GM19397 (cell line): ENCODE measurements at regions not wholly inside any gene's neighbourhood (a gene's known extent, or its start where the extent isn't known, plus 50 kb on each side); places are given as distances from the start of the nearest gene placed in this dataset.

Source experiments
- ATAC-seq: cut with Tn5 transposase; IDR thresholded peaks from one replicate; pipeline ENCODE4 v1.9.1; 2021; ENCODE audit warnings: mild to moderate bottlenecking, moderate library complexity; ENCODE audit not compliant: unreplicated experiment

DNA sequence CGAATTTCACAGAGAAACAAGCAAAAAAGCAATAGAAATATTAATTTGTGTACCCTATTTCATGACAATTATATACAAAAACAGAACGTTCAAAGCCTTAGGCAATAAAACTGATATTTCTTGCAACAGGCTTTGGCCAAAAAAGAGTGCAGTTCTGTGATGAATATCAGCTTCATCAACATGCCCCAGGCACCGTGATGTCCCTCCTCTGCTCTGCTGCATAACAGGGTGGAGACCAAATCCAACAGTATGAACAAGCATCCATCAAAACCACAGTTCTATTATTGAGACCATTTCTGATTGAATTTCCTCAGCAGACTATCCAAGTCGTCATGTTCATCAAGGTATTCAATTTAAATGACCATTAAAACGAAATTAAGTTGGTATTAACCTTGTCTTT lies 722.6 kb upstream of the NRSN1 start:
- ATAC-seq, result no peak

DNA sequence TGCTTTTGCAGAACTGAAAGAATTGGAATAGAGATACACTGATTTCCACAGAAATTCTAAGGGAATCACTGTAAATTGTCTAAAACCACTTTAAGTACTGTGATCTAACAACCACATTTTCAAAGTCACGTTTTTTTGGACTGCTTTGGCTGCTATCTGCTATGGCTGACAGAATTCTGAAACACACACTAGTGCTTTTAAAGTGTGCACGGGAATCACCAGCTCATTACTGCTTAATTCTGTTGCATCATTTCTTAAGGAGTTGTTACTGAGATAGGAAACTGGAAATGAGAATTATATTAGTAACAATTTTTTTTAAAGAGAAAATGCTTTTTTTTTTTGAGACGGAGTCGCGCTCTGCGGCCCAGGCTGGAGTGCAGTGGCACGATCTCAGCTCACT lies 716.5 kb upstream of the NRSN1 start:
- no peak for ATAC-seq

DNA sequence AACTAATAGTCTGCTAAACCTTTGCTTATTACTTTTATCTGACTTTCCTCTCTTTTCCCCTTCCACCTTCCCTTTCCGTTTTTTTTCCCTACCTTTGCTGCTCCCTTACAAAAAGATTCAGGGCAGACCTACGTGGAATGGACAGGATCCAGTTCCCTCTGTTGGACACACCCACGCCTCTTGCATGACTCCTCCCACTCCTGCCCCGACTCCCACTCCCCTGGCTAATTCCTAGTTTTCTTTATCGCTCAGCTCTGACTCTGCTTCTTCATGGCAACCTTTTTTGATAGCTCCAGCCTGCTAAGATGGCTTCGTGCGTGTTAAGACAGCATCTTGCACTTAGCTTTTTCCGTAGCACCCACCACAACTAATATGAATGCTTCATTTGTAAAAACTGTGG lies 715.6 kb upstream of the NRSN1 start:
- ATAC-seq, result no peak

DNA sequence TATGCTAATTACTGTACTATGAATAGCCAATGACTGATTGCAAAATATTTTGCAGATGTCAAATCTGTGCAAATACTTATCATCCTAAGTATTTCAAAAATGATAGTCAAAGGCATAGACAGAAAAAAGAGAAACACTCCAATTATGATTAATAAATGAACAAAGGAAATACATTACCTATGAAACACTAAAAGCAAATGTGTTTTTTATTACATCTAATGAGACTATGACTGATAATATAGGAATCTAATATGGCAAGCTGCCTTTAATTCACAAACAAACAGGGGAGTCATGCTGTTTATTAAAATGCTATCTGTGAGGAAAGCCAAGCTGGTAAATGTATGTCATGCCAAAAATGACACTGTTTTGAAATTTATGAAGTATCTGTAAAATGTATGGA lies 713.2 kb upstream of the NRSN1 start:
- no peak for ATAC-seq

DNA sequence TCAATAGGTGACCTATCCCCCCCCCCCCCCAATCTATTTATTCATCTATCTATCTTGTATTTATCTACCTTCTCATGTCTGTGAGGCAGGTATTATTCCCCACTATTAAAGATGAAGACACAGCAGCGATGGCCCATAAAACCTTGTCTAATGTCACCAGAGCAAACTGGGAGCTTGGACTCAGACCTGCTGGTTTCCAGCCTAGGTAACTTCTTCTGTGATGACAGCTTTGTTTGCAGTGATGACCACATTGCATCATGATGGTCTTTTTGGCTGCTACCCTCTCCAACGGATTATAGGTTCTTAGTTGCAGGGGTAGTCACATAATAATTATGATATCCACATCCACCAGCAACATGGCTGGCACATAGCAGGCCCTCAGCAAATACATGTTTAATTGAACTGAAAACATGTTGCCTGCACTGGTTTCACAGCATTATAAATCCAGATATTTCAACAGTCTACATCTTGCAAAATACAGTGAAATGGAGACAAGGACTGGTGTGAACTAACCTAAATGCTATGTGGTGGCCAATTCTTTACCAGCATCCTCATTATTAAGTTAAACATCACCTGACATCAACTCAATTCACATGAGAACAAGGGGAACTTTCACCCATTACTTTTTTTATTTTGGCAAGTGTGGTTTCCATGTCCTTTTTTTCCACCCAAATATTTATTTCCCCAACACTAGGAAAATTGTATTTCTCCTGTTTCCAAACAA lies 712.5 kb upstream of the NRSN1 start:
- ATAC-seq, result no peak

DNA sequence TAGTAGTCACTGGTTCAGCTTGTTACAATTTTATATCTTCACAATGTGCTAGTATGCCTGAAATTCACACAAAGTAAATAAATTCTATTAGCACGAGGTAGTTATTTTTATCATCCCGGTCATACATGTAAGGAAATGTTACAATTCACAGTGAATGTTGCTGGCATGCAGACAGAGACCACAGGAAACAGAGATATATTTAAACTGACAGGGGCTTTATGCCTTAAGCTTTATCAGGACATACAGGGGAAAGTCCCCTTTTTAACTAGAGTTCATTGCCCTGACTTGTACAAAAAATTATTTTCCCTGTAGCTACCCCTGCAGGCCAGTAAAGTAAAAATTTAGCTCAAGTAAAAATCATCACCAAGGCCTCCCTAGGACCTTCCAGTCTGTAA lies 712.0 kb upstream of the NRSN1 start:
- no peak for ATAC-seq

DNA sequence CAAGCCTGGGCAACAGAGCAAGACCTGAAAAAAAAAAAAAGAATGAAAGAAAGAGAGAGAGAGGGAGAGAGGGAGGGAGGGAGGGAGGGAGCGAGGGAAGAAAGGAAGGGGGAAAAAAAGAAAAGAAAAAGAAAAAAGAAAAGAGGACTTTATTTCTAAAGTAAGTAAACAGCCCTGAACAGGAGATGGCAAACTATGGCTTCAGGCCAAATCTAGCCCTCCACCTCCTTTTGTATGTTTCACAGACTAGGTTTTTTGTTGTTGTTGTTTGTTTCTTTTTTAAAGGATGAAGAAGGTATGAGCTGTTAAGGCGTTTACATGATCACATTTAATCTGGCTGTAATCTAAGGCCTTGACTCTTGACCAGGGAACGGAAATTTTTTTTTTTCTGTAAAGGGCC lies 711.1 kb upstream of the NRSN1 start:
- no peak for ATAC-seq

DNA sequence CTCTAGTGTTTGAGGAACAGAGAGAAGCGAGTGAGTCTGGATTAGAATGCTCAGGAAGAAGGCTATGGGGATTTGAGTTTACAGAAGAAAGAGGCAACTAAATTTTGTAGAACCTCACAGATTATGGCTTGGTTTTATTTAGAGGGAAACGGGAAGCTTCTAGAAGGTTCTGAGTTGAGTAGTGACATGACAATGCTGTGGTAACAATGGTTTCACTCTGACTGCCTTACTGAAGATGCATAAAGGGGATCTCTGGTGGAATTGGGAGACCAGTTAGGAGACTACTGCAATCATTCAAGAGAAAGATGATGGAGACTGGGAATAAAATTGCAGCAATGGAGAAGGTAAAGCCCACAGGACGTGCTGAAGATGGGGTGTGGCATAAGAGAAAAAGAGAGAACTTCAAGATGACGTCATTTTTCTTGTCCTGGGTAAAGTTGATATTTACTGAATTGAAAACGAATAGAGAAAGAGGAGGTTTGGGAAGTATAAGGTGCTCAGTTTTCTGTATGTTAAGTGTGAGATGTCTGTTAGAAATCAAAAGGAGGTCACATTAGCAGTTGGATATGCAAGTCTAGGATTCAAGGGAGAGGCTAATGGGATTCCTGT lies 710.1 kb upstream of the NRSN1 start:
- no peak for ATAC-seq

DNA sequence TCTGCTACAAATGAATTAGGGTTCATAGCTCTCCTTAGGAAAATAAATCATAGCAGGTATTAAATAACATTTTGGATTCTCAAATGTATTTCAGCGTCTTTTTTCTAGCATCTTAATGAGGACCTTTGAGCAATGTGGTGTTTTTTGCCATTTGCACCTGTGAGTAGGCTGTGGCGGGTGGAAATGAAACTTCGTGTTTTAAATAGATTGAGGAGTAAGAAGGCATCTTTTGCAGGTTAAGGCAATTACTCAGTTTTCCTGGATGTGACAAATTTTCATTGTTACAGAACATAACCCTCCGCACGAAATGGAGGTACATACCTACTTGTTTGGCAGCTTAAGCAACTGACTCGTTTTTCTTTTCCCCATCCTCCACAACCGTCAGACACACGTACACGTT lies 708.9 kb upstream of the NRSN1 start:
- ATAC-seq, result no peak

DNA sequence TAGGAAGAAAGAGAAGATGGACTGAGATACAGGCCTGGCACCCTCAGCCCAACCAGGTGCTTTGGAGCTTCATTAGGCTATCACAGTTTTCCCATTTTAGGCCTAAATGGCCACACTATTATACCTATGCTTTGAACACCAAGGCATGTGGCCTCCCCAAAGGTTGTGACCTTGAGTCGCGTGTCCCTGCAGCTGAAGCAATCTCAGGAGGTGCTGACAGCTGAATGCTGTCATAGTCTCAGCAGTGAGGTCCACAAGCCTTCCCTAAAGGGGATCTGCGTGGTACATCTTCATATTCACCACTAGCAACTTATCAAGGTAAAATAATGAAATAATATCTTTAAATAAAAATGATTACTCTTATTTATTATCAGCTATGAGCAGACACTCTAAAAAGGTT lies 707.9 kb upstream of the NRSN1 start:
- ATAC-seq, result no peak

DNA sequence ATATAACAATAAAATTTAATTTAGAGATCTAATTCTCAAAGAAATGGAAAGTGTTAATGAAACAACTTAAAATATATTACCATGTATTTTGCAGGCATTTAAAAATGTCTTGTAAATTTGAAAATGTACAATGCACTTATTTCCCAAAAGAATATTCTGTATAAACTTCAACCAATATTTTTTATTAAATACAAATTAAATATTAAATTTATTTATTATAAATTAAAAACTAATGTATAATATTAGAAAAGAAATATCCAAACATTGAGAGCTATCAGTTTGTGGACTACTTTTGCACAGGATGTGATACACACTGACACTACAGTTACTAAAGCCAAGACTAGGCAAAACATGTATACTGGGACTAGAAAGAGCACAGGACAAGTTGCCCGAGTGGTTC lies 707.0 kb upstream of the NRSN1 start:
- no peak for ATAC-seq

DNA sequence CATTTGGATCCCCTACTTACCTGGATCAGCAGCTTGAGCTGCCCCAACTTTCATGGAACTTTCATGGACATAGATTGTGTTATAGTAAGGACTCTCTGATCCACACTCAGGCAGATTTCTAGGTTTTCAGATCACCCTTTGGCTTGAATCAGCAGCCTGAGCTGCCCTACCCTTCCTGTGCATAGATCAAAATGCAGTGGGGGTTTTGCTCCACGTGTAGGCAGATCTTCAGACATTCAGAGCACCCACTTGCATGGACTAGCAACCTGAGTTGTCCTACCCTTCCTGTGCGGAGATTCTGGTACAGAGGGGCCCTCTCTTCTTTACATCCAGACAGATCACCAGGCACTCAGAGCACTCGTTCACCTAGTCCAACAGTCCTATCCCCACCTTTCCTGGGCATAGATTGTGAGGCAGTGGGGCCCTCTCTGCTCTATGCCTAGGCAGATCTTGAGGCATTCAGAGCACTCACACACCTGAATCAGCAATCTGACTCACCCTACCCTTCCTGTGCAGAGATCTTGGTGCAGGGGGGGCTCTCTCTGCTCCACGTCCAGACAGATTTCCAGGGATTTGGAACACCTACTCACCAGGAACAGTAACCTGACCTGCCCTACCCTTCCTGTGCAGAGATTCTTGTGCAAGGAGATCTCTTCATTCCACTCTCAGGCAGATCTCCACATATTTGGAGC lies 705.2 kb upstream of the NRSN1 start:
- no peak for ATAC-seq

DNA sequence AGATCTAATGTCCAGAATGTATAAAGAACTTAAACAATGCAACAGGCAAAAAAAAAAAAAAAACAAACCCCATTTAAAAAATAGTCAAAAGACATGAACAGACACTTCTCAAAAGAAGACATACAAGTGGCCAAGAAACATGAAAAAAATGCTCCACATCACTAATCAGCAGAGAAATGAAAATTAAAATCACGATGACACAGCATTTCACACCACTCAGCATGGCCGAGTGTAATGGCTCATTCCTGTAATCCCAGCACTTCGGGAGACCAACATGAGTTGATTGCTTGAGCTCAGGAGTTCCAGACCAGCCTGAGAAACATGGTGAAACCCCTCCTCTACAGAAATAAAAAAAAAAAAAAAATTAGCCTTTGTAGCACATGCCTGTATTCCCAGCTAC lies 701.4 kb upstream of the NRSN1 start:
- ATAC-seq, result no peak

DNA sequence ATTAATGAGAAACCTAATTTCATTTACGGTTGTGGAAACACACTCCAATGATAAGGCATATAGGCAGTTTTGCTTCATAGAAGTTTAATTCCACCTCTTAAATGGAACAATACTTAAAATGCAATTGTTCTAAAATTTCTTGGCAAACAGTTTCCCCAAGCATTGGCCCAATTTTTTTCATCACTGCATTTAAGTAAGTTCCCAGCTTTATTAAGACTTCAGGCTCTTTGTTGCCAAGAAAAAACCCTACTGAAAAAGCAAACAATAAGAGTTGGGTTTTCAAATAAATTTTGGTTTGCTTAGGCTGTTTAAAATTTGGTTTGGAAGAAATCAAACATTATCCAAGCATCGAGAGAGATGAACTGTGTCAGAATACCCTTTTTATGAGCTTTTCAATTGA lies 690.9 kb upstream of the NRSN1 start:
- ATAC-seq, result no peak

DNA sequence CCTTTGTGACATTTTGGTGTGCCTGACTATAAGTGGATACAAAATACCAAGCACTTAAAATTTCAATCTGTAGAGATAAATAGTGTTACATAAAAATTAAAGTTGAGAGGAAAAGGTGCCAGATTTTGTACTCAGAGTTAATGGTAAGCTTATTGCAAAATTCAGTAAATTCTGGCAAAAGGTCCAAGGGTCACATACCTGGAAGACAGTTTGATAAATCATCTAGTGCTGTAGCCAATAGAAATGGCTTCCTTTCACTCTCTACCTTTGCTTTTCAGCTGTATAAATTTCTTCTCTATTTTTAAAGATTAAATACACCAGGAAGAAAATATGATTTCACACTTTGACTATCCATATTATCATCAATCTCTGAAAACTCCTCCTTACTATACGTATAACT lies 690.2 kb upstream of the NRSN1 start:
- no peak for ATAC-seq

DNA sequence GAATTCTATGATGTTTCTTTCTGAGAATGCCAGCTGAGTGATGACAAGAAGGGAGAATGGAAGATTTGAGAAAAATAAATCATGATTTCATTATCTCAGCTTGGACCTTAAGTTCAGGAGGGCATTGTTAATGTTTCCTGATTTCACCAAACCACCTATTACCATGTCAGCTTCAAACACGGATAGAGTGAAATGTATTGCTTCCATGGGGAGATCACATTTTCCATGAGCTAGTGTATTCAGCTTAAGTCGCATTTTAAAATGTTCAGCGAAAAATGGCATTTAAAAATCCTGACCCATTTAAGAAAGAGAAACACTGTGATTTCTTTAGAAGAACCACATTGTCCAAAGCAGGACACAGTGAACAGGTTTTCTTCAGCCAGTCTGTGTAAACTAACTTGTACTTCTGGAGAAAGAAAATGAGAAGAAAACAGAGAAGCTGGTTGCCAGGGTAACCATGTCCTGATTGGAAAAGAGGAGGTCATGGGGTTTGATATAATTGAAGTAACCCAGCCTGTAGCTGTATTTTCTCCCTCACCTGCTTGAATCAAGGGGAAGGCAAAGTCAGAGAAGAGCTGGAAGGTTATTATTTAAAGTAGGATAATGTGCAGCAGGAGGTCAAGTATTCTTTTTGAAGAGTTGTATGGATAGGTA lies 684.1 kb upstream of the NRSN1 start:
- no peak for ATAC-seq

DNA sequence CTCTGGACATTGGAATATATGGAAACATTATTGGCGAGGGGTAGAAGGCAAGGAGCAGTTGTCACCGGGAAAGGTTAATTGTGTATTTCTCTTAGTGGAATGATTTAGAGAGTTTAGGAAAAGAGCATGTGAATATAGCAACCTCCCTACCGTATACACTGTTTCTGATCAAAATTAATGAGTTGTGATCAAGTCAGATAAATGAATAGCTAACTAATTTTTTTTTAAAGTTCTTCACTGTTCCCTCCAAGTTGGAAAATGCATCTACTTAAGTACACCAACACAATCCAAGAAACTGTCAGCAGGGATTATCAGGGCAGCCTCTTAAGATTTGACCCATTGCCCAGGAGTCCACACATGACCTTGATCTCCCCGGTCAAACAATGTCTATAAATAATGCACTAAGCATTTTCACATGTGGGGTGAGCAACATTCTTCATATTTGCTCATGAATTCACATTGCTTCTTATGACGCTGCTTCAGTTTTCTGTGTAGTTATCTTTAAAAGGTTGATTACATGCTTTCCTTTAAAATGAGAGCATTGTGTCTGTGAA lies 680.8 kb upstream of the NRSN1 start:
- ATAC-seq, result no peak

DNA sequence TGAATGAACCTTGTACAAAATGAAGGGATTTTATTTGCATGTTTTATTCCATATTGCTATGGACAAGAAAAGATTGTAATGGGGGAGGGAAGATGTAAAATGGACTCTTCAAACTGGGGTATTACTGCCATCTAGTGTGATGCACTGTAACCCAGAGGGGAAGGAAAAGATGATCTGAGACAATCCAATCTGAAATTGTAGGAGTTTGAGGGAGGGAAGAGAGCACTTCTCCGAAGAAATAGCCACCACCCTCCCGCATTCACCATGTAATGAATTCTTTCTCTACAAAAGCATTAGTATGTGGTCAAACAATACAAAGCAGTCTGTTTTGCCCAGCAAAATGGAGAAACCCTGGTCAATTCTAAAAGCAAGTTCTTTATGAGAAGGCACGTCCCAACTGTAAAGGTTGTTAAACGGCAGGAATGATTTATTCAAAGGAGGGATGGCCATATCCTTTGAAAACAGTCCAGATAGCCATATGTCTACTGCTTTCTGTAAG lies 679.5 kb upstream of the NRSN1 start:
- ATAC-seq, result no peak

DNA sequence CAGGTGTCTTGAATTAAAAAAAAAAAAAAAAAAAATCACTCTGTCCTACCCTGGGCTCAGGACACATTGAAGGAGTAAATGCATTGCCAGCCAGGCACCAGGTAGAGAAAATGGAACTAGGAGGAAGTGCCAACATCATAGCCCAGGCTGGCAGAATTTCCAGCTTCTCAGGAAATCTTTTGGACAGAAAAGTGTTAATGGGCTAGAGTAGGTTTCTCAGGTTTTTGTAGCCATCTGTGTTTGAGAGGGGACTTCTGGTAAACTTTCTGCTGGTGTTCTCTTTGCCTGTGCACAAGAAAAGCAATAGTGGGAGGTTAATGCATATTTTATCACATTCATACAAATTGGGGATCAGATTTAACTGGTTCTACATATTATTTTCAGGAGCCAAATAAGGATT lies 678.3 kb upstream of the NRSN1 start:
- no peak for ATAC-seq

DNA sequence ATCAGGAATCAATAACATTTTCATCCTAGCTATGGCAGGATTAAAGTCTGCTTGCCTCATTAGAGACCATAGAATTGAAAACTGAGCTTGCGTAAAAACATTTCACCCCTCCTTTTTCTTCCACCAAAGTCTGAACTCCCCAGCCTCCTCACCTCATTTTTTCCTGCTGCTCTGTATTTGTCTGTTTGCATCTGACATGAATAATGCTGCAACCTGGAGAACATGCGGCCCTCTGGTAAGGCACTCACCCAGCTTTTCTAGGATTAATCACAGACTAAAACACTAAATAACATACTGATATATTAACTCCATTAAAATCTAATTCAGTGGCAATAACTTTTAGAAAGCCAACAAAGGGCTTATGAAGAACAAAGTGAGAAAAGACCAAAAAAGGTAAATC lies 677.7 kb upstream of the NRSN1 start:
- no peak for ATAC-seq
